ENCODE measurements at regions not wholly inside any gene's neighbourhood (a gene's known extent, or its start where the extent isn't known, plus 50 kb on each side); places are given as distances from the start of the nearest gene placed in this dataset.
"Not testable (repeated sequence)": the region's sequence is repeated elsewhere in the genome, so short reads cannot be mapped to it uniquely, and the experiment has no call there.

DNA sequence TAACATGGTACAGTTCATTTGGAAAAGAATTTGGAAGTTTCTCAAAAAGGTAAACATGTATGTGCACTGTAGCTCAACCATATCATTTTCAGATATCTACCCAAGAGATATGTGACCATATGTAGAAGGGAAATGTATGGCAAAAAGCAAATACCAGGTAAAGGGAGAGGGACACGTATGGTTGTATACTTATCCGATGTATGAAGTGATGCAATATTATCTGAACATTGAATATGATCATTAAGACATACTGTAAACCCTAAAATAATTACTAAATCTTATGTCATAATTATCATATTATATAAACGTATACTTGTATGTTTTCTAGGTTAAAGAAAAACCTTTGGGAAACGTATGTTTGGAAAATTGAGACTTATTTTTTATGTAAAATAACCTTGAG is 367.5 kb upstream of the KCND2 start:
- ChIA-PET CTCF (no interaction called here), POLR2A (ENCODE audit: low non-redundant PET) (no interaction called here)
- Histone ChIP-seq H3K36me3 (ENCODE audit: insufficient read depth, low read length, poor library complexity, severe bottlenecking) (no peaks in the 10 kb centered on the region), H3K4me3 (ENCODE audit: low read depth, low read length, poor library complexity, severe bottlenecking) (no peak overlapping the region), H3K27me3 (replicated peaks; ENCODE audit: insufficient read depth, low read depth, low read length, poor library complexity) (no peaks in the 10 kb centered on the region), H3K4me1 (ENCODE audit: insufficient read depth, low read length, poor library complexity, severe bottlenecking) (no peaks in the 10 kb centered on the region), H3K27ac (ENCODE audit: low read depth, low read length, poor library complexity, severe bottlenecking) (no peak overlapping the region), H3K9me3 (ENCODE audit: low read depth, low read length, poor library complexity, severe bottlenecking) (peaks cover 3% of the 10 kb centered on the region)
- TF ChIP-seq, protein P1, sequence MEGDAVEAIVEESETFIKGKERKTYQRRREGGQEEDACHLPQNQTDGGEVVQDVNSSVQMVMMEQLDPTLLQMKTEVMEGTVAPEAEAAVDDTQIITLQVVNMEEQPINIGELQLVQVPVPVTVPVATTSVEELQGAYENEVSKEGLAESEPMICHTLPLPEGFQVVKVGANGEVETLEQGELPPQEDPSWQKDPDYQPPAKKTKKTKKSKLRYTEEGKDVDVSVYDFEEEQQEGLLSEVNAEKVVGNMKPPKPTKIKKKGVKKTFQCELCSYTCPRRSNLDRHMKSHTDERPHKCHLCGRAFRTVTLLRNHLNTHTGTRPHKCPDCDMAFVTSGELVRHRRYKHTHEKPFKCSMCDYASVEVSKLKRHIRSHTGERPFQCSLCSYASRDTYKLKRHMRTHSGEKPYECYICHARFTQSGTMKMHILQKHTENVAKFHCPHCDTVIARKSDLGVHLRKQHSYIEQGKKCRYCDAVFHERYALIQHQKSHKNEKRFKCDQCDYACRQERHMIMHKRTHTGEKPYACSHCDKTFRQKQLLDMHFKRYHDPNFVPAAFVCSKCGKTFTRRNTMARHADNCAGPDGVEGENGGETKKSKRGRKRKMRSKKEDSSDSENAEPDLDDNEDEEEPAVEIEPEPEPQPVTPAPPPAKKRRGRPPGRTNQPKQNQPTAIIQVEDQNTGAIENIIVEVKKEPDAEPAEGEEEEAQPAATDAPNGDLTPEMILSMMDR (conservative IDR thresholded peaks at IDR 0.05; ENCODE audit: low read depth, low read length) = no peak
- TF ChIP-seq EZH2 (IDR thresholded peaks at IDR 0.05; ENCODE audit: borderline replicate concordance, low read depth, low read length, poor library complexity, severe bottlenecking) = no peak
- no TSS peak for BruUV-seq (replicated peaks)
- no peak for DNase-seq (ENCODE audit: low spot score)
- intact Hi-C loops (cut with micrococcal nuclease; ENCODE audit: unreplicated experiment) = no loop called here

DNA sequence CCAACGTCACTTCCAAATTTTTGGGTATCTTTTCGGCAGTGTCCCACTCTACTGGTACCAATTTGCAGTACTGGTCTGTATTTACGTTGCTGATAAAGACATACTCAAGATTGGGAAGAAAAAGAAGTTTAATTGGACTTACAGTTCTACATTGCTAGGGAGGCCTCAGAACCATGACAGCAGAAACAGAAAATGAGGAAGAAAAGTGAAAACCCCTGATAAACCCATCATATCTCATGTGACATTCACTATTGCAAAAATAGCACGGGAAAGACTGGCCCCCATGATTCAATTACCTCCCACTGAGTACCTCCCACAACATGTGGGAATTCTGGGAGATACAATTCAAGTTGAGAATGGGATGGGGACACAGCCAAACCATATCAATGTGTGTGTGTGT is 364.0 kb upstream of the KCND2 start:
- Histone ChIP-seq H3K4me3 (ENCODE audit: low read depth, low read length, poor library complexity, severe bottlenecking) (no peak overlapping the region), H3K27ac (ENCODE audit: low read depth, low read length, poor library complexity, severe bottlenecking) (no peak overlapping the region), H3K9me3 (ENCODE audit: low read depth, low read length, poor library complexity, severe bottlenecking) (peaks cover 6% of the 10 kb centered on the region), H3K36me3 (ENCODE audit: insufficient read depth, low read length, poor library complexity, severe bottlenecking) (no peaks in the 10 kb centered on the region), H3K4me1 (ENCODE audit: insufficient read depth, low read length, poor library complexity, severe bottlenecking) (no peaks in the 10 kb centered on the region), H3K27me3 (replicated peaks; ENCODE audit: insufficient read depth, low read depth, low read length, poor library complexity) (no peaks in the 10 kb centered on the region)
- intact Hi-C loops (cut with micrococcal nuclease; ENCODE audit: unreplicated experiment) = no loop called here
- no TSS peak for BruUV-seq (replicated peaks)
- TF ChIP-seq, protein P1 (conservative IDR thresholded peaks at IDR 0.05; ENCODE audit: low read depth, low read length) = no peak
- TF ChIP-seq EZH2 (IDR thresholded peaks at IDR 0.05; ENCODE audit: borderline replicate concordance, low read depth, low read length, poor library complexity, severe bottlenecking) = no peak
- CTCF ChIA-PET = no interaction called here
- POLR2A ChIA-PET (ENCODE audit: low non-redundant PET) = no interaction called here
- DNase-seq (ENCODE audit: low spot score) = no peak

DNA sequence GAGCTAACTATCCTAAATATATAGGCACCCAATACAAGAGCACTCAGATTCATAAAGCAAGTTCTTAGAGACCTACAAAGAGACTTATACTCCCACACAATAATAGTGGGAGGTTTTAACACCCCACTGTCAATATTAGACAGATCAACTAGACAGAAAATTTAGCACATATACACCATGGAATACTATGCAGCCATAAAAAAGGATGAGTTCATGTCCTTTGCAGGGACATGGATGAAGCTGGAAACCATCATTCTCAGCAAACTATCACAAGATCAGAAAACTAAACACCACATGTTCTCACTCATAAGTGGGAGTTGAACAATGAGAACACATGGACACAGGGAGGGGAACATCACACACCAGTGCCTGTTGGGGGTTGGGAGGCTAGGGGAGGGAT is 358.9 kb upstream of the KCND2 start:
- H3K27ac ChIP-seq (ENCODE audit: low read depth, low read length, poor library complexity, severe bottlenecking); BruUV-seq (replicated peaks); H3K4me3 ChIP-seq (ENCODE audit: low read depth, low read length, poor library complexity, severe bottlenecking); H3K9me3 ChIP-seq (ENCODE audit: low read depth, low read length, poor library complexity, severe bottlenecking); H3K27me3 ChIP-seq (replicated peaks; ENCODE audit: insufficient read depth, low read depth, low read length, poor library complexity); DNase-seq (ENCODE audit: low spot score); CTCF ChIA-PET; H3K4me1 ChIP-seq (ENCODE audit: insufficient read depth, low read length, poor library complexity, severe bottlenecking); H3K36me3 ChIP-seq (ENCODE audit: insufficient read depth, low read length, poor library complexity, severe bottlenecking); intact Hi-C loops (cut with micrococcal nuclease; ENCODE audit: unreplicated experiment); POLR2A ChIA-PET (ENCODE audit: low non-redundant PET): not testable (repeated sequence)

DNA sequence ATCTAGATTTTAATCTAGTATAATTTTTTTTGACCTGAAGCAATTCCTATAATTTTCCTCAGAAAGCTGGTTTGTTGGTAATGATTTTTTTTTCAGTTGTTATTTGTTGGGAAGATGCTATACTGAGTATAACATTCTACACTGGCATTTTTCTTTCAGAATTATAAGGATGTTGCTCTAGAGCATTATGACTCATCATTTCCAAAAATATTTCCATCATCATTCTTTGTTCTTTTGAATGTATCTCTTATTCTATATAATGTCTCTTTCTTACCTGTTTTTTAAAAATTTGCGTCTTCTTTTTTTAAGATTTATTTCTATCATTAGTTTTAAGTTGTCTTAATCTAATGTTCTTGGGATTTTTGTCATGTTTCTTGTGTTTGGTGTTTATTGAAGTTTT is 356.5 kb upstream of the KCND2 start:
- TF ChIP-seq EZH2 (IDR thresholded peaks at IDR 0.05; ENCODE audit: borderline replicate concordance, low read depth, low read length, poor library complexity, severe bottlenecking) = no peak
- TF ChIP-seq, protein P1 (conservative IDR thresholded peaks at IDR 0.05; ENCODE audit: low read depth, low read length) = no peak
- POLR2A ChIA-PET (ENCODE audit: low non-redundant PET) = no interaction called here
- H3K4me3 ChIP-seq (ENCODE audit: low read depth, low read length, poor library complexity, severe bottlenecking) = no peak overlapping the region
- peaks cover 5% of the 10 kb centered on the region for H3K9me3 ChIP-seq (ENCODE audit: low read depth, low read length, poor library complexity, severe bottlenecking)
- CTCF ChIA-PET = no interaction called here
- intact Hi-C loops (cut with micrococcal nuclease; ENCODE audit: unreplicated experiment) = no loop called here
- H3K4me1 ChIP-seq (ENCODE audit: insufficient read depth, low read length, poor library complexity, severe bottlenecking) = no peaks in the 10 kb centered on the region
- H3K27me3 ChIP-seq (replicated peaks; ENCODE audit: insufficient read depth, low read depth, low read length, poor library complexity) = no peaks in the 10 kb centered on the region
- BruUV-seq (replicated peaks) = no TSS peak
- DNase-seq (ENCODE audit: low spot score) = no peak
- no peaks in the 10 kb centered on the region for H3K36me3 ChIP-seq (ENCODE audit: insufficient read depth, low read length, poor library complexity, severe bottlenecking)
- no peak overlapping the region for H3K27ac ChIP-seq (ENCODE audit: low read depth, low read length, poor library complexity, severe bottlenecking)

All from A673 (cell line).